CD4-positive, alpha-beta T cell treated with Interleukin-17A for 4 hours (primary cell): ENCODE measurements at regions not wholly inside any gene's neighbourhood (a gene's known extent, or its start where the extent isn't known, plus 50 kb on each side); places are given as distances from the start of the nearest gene placed in this dataset.
"Not testable (repeated sequence)": the region's sequence is repeated elsewhere in the genome, so short reads cannot be mapped to it uniquely, and the experiment has no call there.

ENCODE experiments used
- DNase-seq: peaks from one replicate; pipeline ENCODE4 v3.0.0-alpha.2; 2020; ENCODE audit warnings: mixed read lengths

DNA sequence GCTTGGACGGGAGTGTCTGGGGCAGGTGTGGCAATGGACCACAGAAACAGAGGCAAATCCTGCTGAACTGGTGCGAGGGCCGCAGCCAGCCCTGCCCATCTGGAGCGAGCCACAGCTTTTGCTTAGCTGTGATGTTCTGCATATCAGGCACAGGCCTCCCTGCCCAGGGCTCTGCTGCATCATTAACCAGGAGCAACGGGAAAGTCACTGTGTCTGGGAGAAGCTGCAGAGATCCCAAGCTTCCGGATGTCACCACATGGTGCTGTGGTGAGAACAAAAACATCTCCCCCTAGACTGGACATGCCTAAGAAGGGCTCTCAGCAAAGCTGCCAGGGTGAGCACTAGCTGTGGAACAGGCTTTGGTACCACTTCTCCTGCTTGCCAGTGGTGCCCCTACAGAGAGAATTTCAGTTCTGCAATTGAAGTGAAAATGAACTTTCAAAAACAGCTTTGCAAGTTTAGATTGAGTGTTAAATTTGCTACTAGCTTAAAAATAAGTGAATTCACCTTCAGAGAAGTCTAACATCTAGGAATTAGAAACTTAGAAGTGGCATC is 172.9 kb upstream of the MYT1L start:
- DNase-seq = no peak

DNA sequence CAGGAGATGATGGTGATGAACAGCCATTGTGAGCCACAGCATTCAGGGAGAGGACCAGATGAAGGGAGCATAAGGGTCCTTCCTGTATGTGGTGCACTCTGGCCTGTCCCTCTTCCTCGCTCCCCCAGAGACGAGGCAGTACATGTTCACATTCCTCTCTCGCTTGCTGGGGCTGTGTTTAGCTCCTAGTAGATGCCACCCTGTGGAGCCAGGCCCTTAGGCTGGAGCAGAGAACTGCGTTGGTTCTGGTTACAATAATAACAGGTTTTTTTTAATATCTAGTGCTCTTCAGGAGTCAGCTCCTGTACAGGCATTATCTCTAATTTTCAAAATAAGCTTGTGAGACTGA is 171.1 kb upstream of the MYT1L start:
- DNase-seq = no peak

DNA sequence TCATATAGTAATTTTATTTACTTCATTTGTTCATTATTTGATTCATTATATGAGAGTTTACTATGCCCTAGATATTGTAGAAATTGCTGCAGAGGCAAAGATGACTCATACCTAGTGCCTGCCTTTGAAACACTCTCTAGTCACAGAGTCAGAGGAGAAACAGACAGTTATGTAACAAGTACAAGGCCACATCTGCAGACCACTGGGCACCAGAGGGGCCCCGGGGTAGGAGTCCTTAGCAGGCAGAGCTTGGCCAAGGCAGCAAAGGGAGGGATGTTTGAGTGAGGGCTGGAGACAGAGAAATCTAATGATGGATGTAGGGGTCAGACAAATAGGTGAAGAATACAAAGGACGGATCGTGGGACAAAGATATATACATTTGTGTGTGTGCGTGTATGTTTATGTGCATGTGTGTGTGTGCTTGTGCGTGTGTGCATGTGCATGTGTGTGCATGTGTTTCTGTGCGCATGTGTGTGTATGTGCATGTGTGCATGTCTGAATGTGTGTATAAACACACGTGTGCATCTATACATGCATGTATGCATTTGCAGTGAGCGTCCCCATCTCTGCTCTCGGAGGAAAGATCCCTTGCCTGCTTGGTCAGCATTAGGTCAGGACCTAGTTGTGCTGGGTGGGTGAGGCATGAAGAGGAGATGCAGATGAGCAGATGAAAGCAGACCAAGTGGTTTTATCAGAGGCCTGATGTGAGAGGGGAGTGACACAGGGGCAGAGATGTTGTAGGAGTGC is 170.6 kb upstream of the MYT1L start:
- DNase-seq = no peak

DNA sequence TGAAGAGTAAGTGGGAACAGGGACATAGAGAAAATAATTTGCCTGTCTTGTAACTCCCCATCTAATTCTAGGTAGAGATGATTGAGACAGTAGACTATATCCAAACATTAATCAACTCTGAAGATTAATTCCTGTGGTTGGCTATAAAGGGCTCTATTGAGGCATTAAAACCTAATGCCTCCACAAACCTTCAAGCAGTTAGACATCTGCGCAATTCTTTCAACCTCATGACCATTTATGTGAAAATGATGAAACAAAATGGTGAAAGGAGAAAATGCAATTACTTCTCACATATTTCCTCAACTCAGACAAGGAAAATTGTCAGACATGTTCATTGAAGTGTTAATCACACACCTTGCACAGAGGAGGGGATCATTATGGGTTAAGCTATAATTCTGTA is 164.5 kb upstream of the MYT1L start:
- no peak for DNase-seq

DNA sequence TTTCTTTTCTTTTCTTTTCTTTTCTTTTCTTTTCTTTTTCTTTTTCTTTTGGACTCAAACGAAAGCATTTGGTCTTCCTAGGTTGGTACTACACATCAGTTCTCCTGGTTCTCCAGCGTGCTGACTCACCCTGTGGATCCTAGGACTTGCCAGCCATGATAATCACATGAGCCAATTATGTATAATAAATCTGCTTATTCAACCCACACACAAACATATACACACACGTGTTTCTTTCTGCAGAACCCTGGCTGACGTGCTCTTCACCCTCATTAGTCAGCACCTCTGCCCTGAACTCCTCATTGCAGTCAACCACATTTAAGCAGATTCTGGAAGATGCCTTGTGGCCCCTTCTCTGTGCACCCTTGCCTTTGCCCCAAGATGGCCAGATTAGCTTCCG is 162.4 kb upstream of the MYT1L start:
- no peak for DNase-seq

DNA sequence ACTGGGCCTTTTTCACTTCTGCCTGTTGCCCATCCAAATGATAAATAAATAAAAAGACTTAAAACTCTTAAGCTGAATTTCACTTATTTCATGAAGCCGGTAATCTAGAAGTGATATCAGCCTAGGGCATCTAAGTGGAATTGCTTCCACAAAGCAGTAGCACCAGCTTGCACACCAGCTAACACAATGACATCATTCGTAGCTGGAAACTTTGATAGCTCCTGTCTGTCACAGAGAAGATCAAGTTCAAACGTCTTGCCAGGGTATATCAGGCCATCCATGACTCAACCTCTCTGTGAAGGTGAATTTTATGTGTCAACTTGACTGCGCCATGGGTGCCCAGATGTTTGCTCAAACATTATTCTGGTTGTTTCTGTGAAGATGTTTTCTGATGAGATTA is 161.7 kb upstream of the MYT1L start:
- DNase-seq = no peak

DNA sequence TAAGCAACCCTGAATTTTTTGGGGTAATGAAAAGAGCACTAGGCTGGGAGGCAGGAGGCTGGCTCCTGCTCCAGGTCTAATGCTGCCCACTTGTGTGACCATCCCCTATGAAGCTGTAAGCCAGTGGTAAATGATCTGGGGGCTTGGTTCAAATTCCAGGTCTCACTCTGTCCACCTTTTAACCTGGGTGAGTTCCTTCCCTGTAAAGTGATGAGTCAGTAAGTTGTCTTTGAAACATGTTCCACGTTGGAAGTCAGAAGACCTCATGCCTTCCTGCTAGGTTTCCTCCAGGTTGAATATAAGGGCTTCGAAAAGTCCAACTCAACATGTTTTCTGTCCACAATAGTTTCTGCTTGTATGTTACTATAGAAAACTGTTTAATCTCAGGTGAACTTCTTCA is 160.9 kb upstream of the MYT1L start:
- no peak for DNase-seq

DNA sequence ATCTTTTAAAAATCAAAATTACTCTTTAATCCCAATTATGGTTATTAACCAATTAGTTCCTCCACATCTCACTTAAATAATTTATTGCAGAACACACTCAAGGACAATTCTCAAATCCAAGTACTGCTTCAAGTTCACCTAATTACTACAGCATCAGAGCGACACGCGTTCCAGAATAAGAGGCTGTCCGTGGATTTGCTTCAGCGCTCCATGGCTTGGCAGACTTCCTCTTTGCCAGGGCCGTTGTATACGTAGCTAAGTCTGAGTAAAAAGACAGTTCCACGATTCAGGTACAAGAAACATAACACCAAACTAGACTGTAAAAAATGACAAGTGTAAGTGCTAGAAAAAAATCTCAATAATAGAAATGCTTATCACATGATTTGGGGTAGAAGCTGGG is 153.2 kb upstream of the MYT1L start:
- no peak for DNase-seq

DNA sequence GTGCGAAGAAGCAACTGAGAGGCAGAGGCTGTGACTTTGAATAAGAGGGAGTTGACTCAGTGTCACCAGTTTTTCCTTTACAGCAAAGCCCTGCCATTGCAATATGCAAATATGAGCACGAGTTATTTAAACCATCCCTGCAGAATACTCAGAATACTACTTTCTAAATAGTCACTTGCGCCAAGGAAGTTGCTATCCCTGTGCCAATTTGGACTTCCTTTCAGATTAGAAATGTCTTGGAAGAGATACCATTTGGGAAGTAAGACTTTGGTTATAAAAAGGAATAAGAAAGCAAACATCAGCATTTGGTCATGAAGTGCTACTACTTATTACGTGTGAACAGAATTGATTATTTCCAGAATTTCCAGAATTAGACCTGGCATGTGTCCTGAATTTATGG is 151.8 kb upstream of the MYT1L start:
- DNase-seq = no peak

DNA sequence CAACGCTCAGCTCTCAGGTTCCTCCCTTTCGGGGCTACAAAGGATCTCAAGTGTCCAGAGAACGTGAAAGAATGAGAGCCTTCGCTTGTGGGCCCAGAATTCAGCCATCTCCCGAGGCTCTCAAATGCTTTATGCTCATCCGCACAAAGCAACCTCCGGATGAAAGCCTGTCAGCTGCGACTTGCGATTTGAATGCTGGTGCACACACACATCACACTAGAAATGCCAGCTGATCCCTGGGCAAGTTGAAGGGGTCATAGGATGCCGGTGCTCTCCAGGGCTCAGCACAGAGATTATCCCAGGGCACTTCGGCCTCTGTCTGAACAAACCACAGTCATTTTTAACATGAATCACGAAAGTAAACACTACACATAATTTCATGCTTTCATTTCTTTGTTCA is 141.8 kb upstream of the MYT1L start:
- no peak for DNase-seq

DNA sequence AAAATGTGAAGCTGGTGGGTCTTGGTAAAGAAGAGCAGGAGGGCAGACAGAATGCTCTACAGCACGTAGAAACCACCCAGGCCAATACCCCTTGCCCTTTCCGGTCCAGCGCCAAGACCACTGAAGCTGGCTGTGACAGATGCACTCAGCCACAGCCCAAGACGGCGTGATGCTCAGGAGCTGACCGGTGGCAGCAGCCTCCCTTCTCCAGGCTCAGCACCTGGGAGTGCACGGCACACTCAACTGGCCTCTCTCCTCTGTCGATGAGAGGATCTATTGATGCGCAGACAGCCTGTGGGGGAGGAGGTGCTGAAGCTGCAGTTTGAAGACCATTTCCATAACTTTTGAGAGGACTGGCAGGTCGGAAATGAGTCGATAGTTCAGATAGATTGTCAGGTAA is 141.0 kb upstream of the MYT1L start:
- no peak for DNase-seq

DNA sequence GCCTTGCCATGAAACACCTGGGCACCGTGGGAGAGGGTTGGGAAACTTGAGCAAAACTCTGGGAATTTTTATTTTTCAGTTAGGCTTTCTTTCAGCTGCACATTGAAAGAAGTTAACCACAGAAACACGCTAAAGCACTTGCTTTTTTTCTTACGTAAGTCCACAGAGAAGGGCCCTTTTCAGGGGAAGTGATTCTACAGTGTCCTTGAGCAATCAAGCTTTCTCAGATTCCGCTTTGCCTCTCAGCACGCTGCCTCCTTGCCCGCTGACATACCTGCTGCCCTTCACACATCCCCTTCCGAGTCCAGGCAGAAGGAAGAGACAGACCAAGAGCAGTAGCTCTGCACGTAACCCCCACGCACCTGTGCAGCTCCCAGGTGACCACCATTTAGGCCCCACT is 135.5 kb upstream of the MYT1L start:
- no peak for DNase-seq

DNA sequence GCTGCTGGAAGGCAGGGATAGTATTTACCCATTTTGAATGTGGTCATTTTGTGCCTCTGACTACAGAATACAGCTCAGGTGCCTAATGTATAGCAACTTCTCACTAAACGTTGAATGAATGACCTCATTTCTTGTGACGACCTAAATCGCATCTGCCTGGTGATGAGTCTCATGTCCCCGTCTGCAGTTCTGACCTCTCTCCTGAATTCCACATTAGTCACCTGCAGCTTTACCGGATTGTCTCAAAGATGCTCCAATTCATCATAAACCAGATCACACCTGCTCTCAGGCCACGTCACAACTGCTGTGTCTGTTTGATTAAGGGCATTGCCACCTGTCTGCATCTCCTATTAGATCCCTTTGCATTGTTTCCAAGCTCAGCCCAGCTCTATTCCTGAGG is 133.6 kb upstream of the MYT1L start:
- DNase-seq = no peak

DNA sequence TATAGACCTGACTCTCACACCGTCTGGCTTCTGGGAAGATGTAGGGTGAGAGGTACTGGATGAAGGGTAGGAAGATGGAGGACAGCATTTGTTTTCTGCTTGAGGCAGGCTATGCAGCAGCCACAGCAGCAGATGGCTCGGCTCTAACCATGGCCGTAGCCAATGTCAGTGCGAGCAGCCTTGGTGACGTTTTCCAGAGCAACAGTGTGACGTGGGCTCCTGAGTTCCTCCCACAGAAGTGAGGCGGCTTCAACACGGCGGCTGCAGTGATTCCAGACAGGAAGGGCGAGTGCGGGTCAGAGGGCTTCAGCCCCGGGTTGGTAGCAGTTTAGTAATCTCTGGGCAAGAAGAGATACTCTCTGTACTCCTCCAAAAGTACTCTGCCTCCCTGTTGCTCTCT is 133.0 kb upstream of the MYT1L start:
- no peak for DNase-seq

DNA sequence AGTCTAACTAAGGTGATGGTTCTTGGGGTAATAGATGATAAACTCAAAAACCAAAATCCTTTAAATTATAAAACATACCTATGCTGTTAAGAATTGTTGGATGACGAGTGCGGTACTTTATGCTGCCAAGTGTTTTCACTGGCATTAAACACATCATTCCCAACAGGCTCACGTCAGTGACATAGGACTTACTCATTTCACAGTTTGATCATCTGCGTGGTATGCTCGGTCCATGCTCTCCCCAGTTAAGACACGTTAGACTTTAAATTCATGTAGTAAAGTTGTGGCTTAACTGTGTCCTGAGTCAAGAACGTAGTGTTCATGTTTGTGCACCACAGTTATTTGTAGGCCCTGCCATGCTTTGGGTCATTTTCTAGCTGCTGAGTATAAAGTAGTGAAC is 125.6 kb upstream of the MYT1L start:
- DNase-seq = no peak

DNA sequence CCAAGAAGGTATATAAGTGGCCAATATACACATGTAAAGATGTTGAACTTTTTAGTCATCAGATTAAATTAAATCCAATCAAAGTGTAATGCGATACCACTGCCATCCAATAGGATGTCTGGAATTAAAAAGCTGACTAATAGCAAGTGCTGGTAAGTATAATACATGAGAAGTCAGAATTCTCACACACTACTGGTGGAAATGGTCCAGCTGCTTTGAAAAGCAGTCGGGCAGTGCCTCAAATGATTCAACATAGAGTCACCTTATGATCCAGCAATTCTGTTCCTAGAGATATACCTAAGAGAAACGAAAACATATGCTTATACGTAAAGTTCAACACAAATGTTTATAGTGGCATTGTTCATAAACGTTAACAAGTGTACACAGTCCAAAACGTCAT is 124.1 kb upstream of the MYT1L start:
- DNase-seq = no peak

DNA sequence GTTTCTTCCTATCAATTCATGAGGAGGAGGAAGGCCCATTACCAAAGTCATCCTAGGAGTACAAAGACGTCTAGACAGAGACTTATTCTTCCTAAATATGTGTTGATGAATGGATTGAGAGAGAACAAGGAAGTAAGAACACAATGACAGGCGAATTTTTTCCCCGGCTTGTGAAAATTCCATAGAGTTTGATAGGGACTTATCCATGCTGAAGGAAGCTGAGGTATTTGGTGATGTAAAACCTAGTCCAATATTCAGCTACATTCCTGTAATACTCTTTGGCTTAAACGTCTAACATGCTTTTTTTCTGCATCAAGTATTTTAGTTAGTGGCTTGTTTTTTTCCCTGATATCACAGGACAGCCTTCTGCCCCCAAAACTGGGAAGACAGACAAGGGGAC is 121.9 kb upstream of the MYT1L start:
- no peak for DNase-seq

DNA sequence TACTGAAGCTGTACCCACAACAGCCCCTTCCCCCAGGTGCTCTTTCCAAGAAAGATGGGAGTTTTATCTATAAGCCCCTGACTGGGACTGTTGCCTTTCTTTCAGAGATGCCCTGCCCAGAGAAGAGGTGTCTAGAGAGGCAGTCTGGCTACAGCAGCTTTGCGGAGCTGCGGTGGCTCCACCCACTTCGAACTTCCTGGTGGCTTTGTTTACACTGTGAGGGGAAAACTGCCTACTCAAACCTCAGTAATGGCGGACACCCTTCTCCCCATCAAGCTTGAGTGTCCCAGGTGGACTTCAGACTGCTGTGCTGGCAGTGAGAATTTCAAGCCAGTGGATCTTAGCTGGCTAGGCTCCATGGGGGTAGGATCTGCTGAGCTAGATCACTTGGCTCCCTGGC is 120.2 kb upstream of the MYT1L start:
- DNase-seq = not testable (repeated sequence)

DNA sequence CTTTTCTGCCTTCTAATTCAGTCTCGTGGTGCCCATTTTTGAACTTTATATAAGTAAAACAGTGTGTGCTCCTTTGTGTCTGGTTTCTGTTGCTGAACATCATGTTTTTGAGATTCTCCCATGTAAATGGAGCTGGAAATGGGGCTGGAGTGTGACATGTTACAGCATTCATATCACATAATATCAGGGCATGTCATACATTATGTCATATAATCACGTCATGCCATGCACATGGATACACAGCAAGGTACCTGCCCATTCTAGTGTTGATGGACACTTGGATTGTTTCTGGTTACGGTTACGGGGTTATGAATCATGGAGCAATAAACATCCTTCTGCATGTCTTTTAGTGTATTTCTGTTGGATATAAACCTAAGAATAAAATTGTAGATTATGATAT is 117.1 kb upstream of the MYT1L start:
- DNase-seq = no peak

DNA sequence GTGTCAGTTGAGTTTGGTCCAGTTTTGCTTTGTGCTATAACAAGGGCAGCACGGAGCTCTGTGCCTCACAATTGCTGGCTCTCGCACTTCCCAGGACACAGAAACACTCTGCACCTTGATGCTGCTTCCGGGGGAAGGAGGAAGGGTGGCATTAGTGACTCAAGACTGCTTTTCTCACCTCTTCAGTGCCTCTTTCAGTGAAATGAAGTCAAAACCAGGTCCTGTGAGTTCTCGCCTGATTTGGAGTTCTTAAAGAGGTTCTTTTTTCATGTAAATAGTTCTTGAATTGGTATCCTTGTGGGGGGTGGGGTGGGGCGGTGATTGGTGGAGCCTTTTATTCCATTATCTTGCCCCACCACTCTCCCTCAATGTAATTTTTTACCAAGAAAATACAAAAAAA is 91.5 kb upstream of the MYT1L start:
- no peak for DNase-seq

DNA sequence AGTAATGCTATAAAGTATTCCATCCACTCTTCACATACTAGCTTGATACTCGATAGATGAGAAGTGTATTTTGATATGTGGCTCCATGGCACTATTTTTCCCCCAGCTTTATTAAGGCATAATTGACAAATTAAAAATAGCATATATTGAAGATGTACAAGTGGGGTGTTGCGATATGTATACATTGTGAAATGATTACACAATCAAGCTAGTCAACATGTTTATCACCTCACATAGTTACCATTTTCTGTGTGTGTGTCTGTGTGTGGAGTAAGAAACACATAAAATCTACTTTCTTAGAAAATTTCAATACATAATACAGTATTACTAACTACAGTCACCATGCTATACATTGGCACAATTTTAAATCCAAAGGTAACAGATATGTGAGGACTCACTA is 82.5 kb upstream of the MYT1L start:
- DNase-seq = no peak

DNA sequence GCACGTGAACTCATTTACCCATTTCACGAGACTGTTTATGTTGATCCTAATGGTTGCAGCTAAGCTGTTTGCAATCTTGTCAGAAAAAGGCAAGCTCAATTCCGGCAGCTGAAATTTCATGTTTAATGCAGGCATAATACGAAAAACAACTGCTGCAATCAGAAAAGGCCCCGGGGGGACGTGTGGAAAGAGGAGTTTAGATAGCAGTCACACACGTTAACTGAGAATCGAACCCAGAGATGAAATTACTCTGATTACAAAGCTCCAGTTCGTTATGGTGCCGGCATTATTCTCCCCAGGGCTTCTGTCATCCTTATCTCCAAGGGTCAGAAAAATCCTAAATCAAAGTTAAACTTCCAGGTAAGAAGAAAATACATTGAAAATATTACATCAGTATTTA is 79.9 kb upstream of the MYT1L start:
- DNase-seq = no peak

DNA sequence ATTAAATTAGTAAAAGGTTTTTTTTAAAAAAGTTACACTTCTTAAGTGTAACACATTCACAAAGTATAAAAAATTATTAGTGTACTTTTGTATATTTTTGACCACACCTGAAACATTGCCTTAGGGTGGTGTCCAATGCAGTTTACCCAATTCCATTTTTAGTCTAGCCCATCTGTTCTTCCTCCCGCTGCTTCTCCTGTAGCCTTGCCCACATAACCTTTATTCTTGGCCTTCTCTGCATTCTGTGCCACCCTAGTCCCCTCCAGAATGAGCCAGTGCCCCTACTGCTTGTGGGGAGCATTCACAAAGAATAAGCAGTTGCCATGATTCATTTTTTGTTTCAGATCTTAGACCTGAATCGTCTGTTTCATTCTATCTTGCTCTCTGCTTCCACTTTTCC is 78.4 kb upstream of the MYT1L start:
- no peak for DNase-seq

DNA sequence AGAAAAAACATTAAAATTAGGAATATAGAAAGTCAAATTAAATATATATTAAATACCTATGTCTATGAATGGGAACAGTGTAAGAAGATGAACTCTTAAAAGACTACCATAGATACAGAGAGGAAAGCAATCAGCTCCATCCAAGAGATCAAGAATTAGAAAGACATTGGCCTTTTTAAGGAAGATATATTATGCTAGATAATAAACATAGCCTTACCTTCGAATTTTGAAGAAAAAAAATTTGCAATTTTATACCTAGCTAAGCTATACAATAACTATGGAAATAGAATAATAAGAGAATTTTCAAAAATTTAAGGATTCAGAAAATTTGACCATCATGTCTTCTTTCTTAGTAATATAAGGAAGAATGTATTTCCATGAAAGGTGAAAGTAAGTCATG is 74.7 kb upstream of the MYT1L start:
- no peak for DNase-seq

DNA sequence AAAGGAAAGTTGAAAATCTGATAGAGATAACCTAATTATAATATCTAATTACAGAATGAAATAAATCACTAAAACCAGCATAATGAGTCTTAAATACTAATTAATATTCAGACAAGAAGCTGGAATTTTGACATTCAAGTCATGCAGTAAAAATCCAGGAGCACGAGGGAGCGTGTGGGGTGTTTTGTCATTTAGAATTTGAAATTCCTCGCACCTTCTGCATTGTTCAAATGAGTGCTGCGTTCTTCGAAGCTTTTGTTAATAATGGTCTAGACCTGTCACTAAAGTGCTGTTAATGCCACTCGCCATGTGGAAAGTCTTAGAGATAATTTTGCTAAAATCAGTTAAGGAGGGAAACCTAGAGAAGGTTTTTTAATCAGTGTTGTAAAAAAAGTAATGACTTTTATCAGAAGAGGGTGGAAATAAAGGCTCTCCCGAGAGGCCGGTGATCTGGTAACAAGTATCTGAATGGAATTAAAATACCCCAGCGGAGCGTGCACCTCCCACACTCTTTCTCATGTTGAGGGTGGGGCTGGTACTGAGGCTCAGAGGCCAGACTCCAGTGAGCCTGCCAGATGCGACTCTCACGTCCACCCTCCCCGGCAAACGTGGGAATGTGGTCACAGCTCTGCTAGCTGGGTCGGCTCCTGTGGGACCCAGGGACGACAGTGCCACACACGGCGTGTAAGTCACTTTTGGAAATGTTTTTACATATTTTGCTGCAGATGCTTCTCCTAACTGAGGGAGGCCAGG is 69.4 kb upstream of the MYT1L start:
- DNase-seq = no peak
